ENCODE measurements at regions not wholly inside any gene's neighbourhood (a gene's known extent, or its start where the extent isn't known, plus 50 kb on each side); places are given as distances from the start of the nearest gene placed in this dataset.

DNA sequence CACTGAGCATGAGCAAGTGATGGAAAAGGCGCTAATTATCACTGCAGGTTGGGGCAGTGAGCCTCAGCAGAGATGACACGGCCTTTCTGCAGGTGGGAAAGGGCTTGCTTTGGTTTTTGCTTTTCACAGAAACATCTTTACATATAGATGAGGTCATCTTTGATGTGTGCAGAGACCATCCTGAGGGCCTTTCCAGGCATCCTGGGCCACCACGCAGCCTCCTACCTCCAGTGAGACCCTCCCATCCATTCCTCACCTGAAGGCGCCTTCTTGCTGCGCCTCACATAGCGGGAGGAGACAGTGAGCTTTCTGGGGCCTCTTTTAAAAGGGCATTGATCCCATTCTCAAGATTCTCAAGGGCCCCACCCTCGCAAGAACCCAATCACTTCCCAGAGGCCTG, 235.3 kb upstream of the RAB6C start:
- peaks cover 0 to 17% (median 10%) of the 10 kb centered on the region in 5 donors for H3K27me3 Mint-ChIP-seq
- H3K4me1 Mint-ChIP-seq: peaks cover 0 to 2% (median 0%) of the 10 kb centered on the region in 7 donors
- H3K4me1 ChIP-seq (ENCODE audit: control insufficient read depth in 2 of 2, insufficient read depth in 2 of 2, low read length in 2 of 2): no peaks in the 10 kb centered on the region
- DNase-seq (no peak), ATAC-seq (no peak)
- no peaks in the 10 kb centered on the region for H3K36me3 ChIP-seq (ENCODE audit: control insufficient read depth in 2 of 3, insufficient read depth in 3 of 3, low read length in 3 of 3)
- H3K27ac ChIP-seq (ENCODE audit: low read depth, low read length): no peak overlapping the region
- H3K27ac Mint-ChIP-seq: no peak overlapping the region
- intact Hi-C loops (cut with micrococcal nuclease): no loop called here
- H3K9me3 ChIP-seq (ENCODE audit: control insufficient read depth in 2 of 3, low read length in 3 of 3): no peaks in the 10 kb centered on the region
- H3K27me3 ChIP-seq (ENCODE audit: control insufficient read depth in 2 of 2, insufficient read depth in 2 of 2, low read length in 2 of 2): no peaks in the 10 kb centered on the region
- H3K36me3 Mint-ChIP-seq: no peaks in the 10 kb centered on the region
- ChIA-PET CTCF (no interaction called here), POLR2A (no interaction called here)
- H3K4me3 ChIP-seq (ENCODE audit: low read length): no peak overlapping the region
- no peak overlapping the region for H3K4me3 Mint-ChIP-seq
- H3K9me3 Mint-ChIP-seq: peaks cover 0 to 3% (median 0%) of the 10 kb centered on the region in 11 donors

DNA sequence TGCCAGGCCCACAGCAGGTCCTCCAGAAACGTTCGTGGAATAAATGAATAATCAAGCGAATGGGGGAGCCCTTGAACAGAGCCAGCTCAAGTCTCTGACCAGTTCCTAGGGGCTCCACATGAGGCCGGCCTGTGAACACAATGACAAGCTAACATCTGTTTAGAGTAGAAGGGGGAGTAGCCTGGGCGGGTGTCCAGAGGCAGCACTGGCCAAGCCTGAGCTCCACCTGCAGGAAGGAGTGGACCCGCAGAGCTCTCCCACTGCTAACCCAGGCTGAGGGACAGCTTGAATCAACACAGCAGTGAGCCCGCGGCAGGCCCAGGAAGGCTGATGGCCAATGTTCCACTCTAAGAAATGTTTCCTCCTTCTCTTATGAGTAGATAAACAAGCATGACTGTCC, 234.8 kb upstream of the RAB6C start:
- Mint-ChIP-seq H3K9me3 (peaks cover 0 to 3% (median 0%) of the 10 kb centered on the region in 11 donors), H3K4me3 (no peak overlapping the region), H3K27ac (no peak overlapping the region), H3K36me3 (no peaks in the 10 kb centered on the region), H3K4me1 (peaks cover 0 to 2% (median 0%) of the 10 kb centered on the region in 7 donors), H3K27me3 (peaks cover 0 to 16% (median 9%) of the 10 kb centered on the region in 5 donors)
- H3K27me3 ChIP-seq (ENCODE audit: control insufficient read depth in 2 of 2, insufficient read depth in 2 of 2, low read length in 2 of 2): no peaks in the 10 kb centered on the region
- POLR2A ChIA-PET: no interaction called here
- intact Hi-C loops (cut with micrococcal nuclease): no loop called here
- no peaks in the 10 kb centered on the region for H3K36me3 ChIP-seq (ENCODE audit: control insufficient read depth in 2 of 3, insufficient read depth in 3 of 3, low read length in 3 of 3)
- CTCF ChIA-PET: no interaction called here
- H3K4me3 ChIP-seq (ENCODE audit: low read length): no peak overlapping the region
- H3K9me3 ChIP-seq (ENCODE audit: control insufficient read depth in 2 of 3, low read length in 3 of 3): no peaks in the 10 kb centered on the region
- ATAC-seq (no peak), DNase-seq (no peak)
- H3K27ac ChIP-seq (ENCODE audit: low read depth, low read length): no peak overlapping the region
- H3K4me1 ChIP-seq (ENCODE audit: control insufficient read depth in 2 of 2, insufficient read depth in 2 of 2, low read length in 2 of 2): no peaks in the 10 kb centered on the region

DNA sequence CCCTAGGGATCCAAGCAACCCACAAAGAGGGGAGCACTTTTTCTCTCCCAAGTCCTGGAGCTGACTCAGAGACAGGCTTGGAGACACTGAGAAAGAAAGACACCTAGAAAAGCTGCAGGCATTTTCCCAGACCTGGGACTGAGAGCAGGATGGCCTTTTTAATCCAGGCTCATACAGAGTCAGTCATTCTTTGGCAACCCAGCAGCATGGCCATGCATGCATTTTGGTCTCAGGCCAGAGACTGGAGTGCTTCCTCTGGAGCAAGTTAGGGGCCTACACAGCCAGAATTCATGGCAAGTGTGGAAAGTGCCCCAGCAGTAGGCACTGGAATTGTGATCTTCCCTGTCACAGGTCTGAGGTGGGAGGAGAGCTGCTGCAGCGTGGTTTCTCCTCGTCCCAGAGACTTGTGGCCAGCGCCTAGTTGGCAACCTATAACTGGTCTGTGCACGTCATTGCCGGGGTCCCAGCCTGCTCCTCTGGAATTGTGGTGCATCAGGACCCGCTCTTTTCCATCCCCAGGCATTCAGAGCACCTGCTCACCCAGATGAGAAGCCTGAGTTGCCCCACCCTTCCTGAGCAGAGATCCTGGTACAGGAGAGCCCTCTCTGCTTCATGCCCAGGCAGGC, 231.9 kb upstream of the RAB6C start:
- no peak overlapping the region for H3K27ac Mint-ChIP-seq
- H3K4me3 Mint-ChIP-seq: no peak overlapping the region
- Histone ChIP-seq H3K36me3 (ENCODE audit: control insufficient read depth in 2 of 3, insufficient read depth in 3 of 3, low read length in 3 of 3) (no peaks in the 10 kb centered on the region), H3K9me3 (ENCODE audit: control insufficient read depth in 2 of 3, low read length in 3 of 3) (no peaks in the 10 kb centered on the region), H3K4me3 (ENCODE audit: low read length) (no peak overlapping the region), H3K27me3 (ENCODE audit: control insufficient read depth in 2 of 2, insufficient read depth in 2 of 2, low read length in 2 of 2) (no peaks in the 10 kb centered on the region), H3K27ac (ENCODE audit: low read depth, low read length) (no peak overlapping the region), H3K4me1 (ENCODE audit: control insufficient read depth in 2 of 2, insufficient read depth in 2 of 2, low read length in 2 of 2) (no peaks in the 10 kb centered on the region)
- H3K36me3 Mint-ChIP-seq: no peaks in the 10 kb centered on the region
- ChIA-PET POLR2A (no interaction called here), CTCF (no interaction called here)
- H3K9me3 Mint-ChIP-seq: peaks cover 0 to 3% (median 0%) of the 10 kb centered on the region in 11 donors
- DNase-seq (no peak), ATAC-seq (no peak)
- H3K4me1 Mint-ChIP-seq: no peaks in the 10 kb centered on the region
- peaks cover 4 to 14% (median 6%) of the 10 kb centered on the region in 5 donors for H3K27me3 Mint-ChIP-seq
- intact Hi-C loops (cut with micrococcal nuclease): no loop called here

DNA sequence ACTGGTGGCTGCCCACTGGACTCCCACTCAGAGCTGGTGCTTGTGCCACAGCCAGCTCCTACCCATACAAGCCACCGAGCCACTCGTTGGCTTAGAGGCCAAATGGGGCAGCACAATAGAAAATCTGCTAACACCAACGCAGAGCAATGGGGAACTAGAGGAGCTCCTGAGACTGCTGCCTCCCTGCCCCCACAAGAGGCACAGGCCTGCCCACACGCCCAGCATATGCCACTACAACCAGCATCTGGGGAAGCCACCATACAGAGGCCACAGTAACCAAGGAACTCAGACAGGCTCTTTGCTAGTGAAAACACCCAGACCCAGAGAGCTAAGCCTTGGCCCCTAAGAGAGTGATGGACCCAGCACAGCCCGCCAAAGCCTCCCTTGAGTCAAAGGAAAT, 231.2 kb upstream of the RAB6C start:
- Mint-ChIP-seq H3K4me3 (no peak overlapping the region), H3K36me3 (no peaks in the 10 kb centered on the region), H3K4me1 (no peaks in the 10 kb centered on the region), H3K27ac (no peak overlapping the region), H3K9me3 (peaks cover 0 to 3% (median 0%) of the 10 kb centered on the region in 11 donors), H3K27me3 (peaks cover 4 to 14% (median 8%) of the 10 kb centered on the region in 5 donors)
- H3K4me1 ChIP-seq (ENCODE audit: control insufficient read depth in 2 of 2, insufficient read depth in 2 of 2, low read length in 2 of 2): no peaks in the 10 kb centered on the region
- ATAC-seq (no peak), DNase-seq (no peak)
- no peaks in the 10 kb centered on the region for H3K27me3 ChIP-seq (ENCODE audit: control insufficient read depth in 2 of 2, insufficient read depth in 2 of 2, low read length in 2 of 2)
- ChIA-PET POLR2A (no interaction called here), CTCF (no interaction called here)
- no peaks in the 10 kb centered on the region for H3K9me3 ChIP-seq (ENCODE audit: control insufficient read depth in 2 of 3, low read length in 3 of 3)
- H3K4me3 ChIP-seq (ENCODE audit: low read length): no peak overlapping the region
- H3K27ac ChIP-seq (ENCODE audit: low read depth, low read length): no peak overlapping the region
- intact Hi-C loops (cut with micrococcal nuclease): no loop called here
- H3K36me3 ChIP-seq (ENCODE audit: control insufficient read depth in 2 of 3, insufficient read depth in 3 of 3, low read length in 3 of 3): no peaks in the 10 kb centered on the region

DNA sequence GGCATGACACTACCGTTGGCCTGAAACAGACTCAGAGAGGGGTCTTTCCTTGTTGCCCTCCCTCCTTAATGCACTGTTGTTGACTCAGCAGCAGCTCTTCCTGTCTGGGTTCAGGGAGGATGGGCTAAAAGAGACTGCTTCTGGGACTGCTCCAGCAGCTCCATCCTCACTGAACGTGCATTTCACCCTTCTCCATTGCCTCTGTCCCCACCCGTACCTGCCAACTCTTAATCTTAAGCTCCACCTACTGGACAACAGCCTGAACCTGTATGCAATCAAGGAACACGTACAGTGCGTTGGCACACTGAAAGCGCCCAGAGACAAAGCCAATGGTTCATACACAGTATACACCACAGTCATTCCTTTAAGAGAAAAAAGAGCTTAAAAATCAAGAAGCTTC, 230.8 kb upstream of the RAB6C start:
- H3K27me3 Mint-ChIP-seq: peaks cover 4 to 14% (median 8%) of the 10 kb centered on the region in 5 donors
- ATAC-seq (no peak), DNase-seq (no peak)
- no peaks in the 10 kb centered on the region for H3K27me3 ChIP-seq (ENCODE audit: control insufficient read depth in 2 of 2, insufficient read depth in 2 of 2, low read length in 2 of 2)
- H3K27ac ChIP-seq (ENCODE audit: low read depth, low read length): no peak overlapping the region
- no peaks in the 10 kb centered on the region for H3K4me1 Mint-ChIP-seq
- no peaks in the 10 kb centered on the region for H3K9me3 ChIP-seq (ENCODE audit: control insufficient read depth in 2 of 3, low read length in 3 of 3)
- ChIA-PET POLR2A (no interaction called here), CTCF (no interaction called here)
- intact Hi-C loops (cut with micrococcal nuclease): no loop called here
- no peak overlapping the region for H3K4me3 ChIP-seq (ENCODE audit: low read length)
- no peak overlapping the region for H3K4me3 Mint-ChIP-seq
- no peaks in the 10 kb centered on the region for H3K36me3 ChIP-seq (ENCODE audit: control insufficient read depth in 2 of 3, insufficient read depth in 3 of 3, low read length in 3 of 3)
- no peaks in the 10 kb centered on the region for H3K4me1 ChIP-seq (ENCODE audit: control insufficient read depth in 2 of 2, insufficient read depth in 2 of 2, low read length in 2 of 2)
- H3K9me3 Mint-ChIP-seq: peaks cover 0 to 3% (median 0%) of the 10 kb centered on the region in 11 donors
- no peaks in the 10 kb centered on the region for H3K36me3 Mint-ChIP-seq
- no peak overlapping the region for H3K27ac Mint-ChIP-seq

DNA sequence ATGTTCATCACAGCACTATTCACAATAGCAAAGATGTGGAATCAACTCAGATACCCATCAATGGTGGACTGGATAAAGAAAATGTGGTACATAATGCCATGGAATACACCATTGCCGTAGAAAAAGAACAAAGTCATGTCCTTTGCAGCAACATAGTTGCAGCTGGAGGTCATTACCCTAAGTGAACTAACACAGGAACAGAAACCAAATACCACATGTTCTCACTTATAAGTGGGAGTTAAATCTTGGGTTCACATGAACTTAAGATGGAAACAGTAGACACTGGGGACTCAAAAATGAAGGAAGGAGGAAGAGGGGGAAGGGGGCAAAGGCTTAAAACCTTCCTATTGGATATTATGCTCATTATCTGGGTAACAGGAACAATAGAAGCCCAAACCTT, 228.1 kb upstream of the RAB6C start:
- no peaks in the 10 kb centered on the region for H3K9me3 Mint-ChIP-seq
- no peaks in the 10 kb centered on the region for H3K4me1 Mint-ChIP-seq
- H3K27me3 ChIP-seq (ENCODE audit: control insufficient read depth in 2 of 2, insufficient read depth in 2 of 2, low read length in 2 of 2): no peaks in the 10 kb centered on the region
- ATAC-seq: no peak
- H3K4me1 ChIP-seq (ENCODE audit: control insufficient read depth in 2 of 2, insufficient read depth in 2 of 2, low read length in 2 of 2): no peaks in the 10 kb centered on the region
- no peak overlapping the region for H3K27ac ChIP-seq (ENCODE audit: low read depth, low read length)
- no peak overlapping the region for H3K4me3 Mint-ChIP-seq
- H3K36me3 Mint-ChIP-seq: no peaks in the 10 kb centered on the region
- peaks cover 4 to 11% (median 8%) of the 10 kb centered on the region in 5 donors for H3K27me3 Mint-ChIP-seq
- H3K27ac Mint-ChIP-seq: no peak overlapping the region
- H3K36me3 ChIP-seq (ENCODE audit: control insufficient read depth in 2 of 3, insufficient read depth in 3 of 3, low read length in 3 of 3): no peaks in the 10 kb centered on the region
- H3K4me3 ChIP-seq (ENCODE audit: low read length): no peak overlapping the region
- ChIA-PET CTCF (no interaction called here), POLR2A (no interaction called here)
- intact Hi-C loops (cut with micrococcal nuclease): no loop called here
- DNase-seq: no peak
- H3K9me3 ChIP-seq (ENCODE audit: control insufficient read depth in 2 of 3, low read length in 3 of 3): no peaks in the 10 kb centered on the region

DNA sequence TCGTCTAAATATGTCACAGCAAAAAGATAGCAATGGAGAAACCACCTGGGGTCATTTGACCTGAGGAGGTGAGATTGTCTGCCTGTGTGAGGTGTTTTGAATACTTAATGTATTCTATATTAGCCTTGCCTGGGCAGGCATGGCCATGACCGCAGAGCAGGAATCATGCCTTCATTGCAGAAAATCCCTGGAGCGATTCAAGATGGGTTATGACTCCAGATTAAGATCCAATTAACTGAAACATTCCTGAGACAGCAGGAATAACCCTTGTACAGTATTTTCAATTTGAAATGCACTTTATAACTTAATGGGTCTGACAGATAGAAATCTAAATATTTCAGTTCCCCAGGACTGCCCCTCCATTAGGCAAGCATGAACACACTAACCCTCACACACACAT, 227.3 kb upstream of the RAB6C start:
- intact Hi-C loops (cut with micrococcal nuclease): no loop called here
- Histone ChIP-seq H3K4me1 (ENCODE audit: control insufficient read depth in 2 of 2, insufficient read depth in 2 of 2, low read length in 2 of 2) (no peaks in the 10 kb centered on the region), H3K27ac (ENCODE audit: low read depth, low read length) (no peak overlapping the region), H3K36me3 (ENCODE audit: control insufficient read depth in 2 of 3, insufficient read depth in 3 of 3, low read length in 3 of 3) (no peaks in the 10 kb centered on the region), H3K9me3 (ENCODE audit: control insufficient read depth in 2 of 3, low read length in 3 of 3) (no peaks in the 10 kb centered on the region), H3K4me3 (ENCODE audit: low read length) (no peak overlapping the region), H3K27me3 (ENCODE audit: control insufficient read depth in 2 of 2, insufficient read depth in 2 of 2, low read length in 2 of 2) (no peaks in the 10 kb centered on the region)
- H3K4me3 Mint-ChIP-seq: no peak overlapping the region
- ChIA-PET POLR2A (no interaction called here), CTCF (no interaction called here)
- H3K36me3 Mint-ChIP-seq: no peaks in the 10 kb centered on the region
- no peak for ATAC-seq
- H3K27ac Mint-ChIP-seq: no peak overlapping the region
- H3K4me1 Mint-ChIP-seq: no peaks in the 10 kb centered on the region
- H3K27me3 Mint-ChIP-seq: peaks cover 4 to 10% (median 4%) of the 10 kb centered on the region in 5 donors
- DNase-seq: no peak
- H3K9me3 Mint-ChIP-seq: no peaks in the 10 kb centered on the region

Measured in naive thymus-derived CD4-positive, alpha-beta T cell (primary cell).